ENCODE measurements at regions not wholly inside any gene's neighbourhood (a gene's known extent, or its start where the extent isn't known, plus 50 kb on each side); places are given as distances from the start of the nearest gene placed in this dataset.
"Not testable (repeated sequence)": the region's sequence is repeated elsewhere in the genome, so short reads cannot be mapped to it uniquely, and the experiment has no call there.

GRCh38 chr6:145532361-145532760 is 203.0 kb downstream of the EPM2A start:
- DNase-seq (ENCODE audit: low read depth in 2 of 2), result no peak

DNA sequence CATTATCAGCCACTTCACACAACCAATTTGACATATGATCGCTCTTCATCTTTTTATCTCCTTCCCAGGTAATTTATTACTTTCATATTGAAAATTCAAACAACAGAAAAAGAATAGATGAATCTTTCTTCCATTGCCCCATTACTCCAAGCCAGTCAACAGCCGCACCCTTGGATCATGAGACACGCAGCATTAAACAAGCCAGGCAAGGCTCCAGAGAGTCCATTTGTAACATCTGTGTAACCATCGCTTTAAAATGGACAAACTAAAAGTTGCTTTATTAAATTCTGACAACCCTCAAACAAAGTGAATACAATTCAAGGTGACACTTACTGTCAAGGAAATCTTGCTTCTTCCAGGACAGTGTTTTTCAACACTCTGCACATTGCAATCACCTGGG is 200.3 kb downstream of the EPM2A start:
- DNase-seq (ENCODE audit: low read depth in 2 of 2), result no peak

GRCh38 chr6:145538989-145539388 is 196.3 kb downstream of the EPM2A start:
- no peak for DNase-seq (ENCODE audit: low read depth in 2 of 2)

DNA sequence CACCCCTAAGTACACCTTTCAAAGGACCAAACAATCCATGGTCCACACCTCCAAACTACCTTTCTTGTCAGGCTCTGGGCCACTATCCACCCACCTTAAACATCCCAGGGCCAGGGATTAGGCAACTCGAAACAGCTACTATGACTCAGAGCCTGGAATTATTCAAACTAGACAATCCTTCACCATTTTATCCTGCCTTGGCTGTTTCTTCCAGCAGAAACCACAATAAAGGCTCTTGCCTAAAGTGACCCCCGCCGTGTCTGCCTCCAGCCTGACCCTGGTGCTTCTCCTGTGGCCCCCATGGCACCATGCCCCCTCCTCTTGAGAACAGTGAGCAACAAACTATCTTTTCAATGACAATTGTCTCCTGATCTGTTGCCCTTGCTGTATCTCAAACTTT is 195.5 kb downstream of the EPM2A start:
- DNase-seq (ENCODE audit: low read depth in 2 of 2), result no peak

DNA sequence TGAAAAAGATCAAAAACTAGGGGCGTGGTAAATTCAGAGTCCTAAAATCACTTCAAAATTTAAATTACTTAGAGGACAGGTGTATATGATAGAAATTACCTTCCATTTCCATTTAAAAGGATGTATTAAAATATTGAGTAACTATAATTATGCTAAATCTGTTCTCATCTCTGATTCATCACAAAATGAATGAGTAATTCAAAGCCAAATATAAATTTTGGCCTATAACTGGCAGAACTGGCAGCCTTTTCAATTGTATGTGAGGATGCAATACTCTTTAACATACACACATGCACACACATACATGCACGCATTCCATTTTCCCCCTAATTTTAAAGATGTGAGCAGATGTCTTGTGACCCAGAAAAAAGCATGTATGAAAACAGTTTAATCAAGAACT is 194.6 kb downstream of the EPM2A start:
- no peak for DNase-seq (ENCODE audit: low read depth in 2 of 2)

DNA sequence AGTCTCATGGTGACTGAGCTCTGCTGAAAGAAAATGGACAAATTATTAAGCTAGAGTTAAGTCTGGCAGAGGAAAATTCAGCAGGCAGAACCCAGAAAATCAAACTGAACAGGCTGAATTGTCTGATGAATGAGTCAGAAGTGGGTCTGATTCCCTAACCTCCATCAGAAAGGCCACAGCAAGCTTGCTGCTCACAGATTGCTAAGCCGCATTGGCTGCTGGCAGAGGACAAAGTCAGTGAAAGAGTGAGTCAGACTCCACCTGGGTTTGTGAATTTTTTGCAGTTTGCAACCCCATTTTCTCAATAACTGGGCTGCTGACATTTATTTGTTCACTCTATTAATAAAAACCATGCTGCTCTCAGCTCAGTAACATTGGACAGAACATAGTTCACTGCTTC is 191.3 kb downstream of the EPM2A start:
- DNase-seq (ENCODE audit: low read depth in 2 of 2), result no peak

DNA sequence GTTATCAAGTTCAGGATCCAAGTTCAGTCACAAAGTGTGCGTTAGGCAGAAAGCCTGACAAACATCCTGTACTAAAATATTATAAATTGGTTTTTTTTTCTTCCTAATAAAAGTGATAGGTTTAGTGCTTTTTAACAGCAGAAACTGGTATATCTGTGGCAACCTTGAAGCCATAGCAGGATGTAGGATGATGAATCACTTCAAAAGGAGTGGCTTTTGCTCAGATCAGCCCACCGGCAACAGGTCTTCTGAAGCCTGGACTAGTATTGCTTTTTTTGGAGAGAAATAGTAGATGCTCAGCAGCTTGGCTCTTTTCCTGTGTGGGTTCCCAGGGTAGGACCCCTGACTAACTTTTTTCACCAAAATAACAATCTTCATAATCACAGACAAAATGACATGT is 190.8 kb downstream of the EPM2A start:
- DNase-seq (ENCODE audit: low read depth in 2 of 2), result no peak

- DNase-seq (ENCODE audit: low read depth in 2 of 2), result no peak
Measured at GRCh38 chr6:145546265-145546664, 189.1 kb downstream of the EPM2A start.

DNA sequence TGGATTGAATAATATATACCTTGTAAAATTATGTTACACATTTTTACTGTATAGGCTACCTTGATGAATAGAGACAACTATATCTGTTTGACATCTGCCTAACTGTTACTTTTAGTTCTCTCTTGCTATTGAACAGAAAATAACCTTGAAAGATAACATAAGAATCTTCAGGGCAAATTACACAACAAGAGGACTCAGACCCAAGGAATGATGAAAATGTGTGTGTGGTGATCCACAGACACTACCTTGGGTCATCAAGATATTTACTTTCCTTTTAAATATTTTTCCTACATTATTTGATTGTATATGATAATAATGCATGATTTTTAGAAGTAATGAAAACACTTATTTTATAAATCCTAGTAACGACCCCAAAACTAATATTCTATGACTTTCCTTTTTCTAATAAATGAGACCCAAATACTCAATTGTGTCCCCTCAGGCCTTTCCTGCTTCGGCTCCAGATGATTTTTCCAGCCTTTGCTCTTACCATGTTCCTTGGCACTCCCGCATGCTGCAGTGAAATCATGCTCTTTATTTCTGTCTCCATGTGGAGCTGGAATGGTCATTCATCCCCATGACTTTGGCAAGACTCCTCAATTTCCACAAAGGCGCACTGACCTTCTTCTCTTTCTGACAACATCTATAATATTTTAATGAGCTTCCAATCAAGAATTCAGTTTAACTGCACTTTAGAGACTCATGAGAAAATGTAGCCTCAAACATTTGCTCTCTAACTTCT is 187.6 kb downstream of the EPM2A start:
- DNase-seq (ENCODE audit: low read depth in 2 of 2), result no peak

DNA sequence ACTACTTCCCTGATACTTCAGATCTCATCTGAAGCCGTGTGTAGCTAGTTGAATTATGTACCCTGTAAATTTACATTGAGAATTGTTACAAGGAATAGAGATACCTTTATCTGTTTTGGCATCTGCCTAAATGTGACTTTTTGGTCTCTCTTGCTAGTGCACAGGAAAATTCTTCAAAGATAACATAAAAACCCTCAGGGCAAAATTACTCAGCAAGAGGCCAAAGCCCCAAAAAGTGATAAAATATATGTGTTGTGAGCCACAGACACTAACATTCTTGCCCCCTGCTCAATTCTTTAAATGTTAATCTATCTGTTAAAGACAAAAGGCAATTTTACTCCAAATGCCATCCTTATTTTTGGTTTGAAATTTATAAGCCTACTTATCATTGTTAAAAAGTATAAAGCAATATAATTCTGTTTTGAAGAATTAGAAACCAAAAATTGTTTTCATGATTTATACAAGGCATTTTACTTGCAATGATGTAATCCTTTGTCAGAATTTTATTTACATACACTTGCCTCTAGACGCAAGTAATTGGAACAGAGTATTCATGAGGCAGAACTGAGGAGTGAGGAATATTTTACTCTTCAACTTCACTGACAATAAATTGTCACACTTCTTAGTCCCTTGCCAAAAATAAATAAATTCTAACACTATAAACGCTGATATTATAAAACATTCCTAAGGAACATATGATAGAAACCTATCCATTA is 186.2 kb downstream of the EPM2A start:
- DNase-seq (ENCODE audit: low read depth in 2 of 2), result no peak

- DNase-seq (ENCODE audit: low read depth in 2 of 2), result no peak
Measured at GRCh38 chr6:145551164-145551563, 184.2 kb downstream of the EPM2A start.

GRCh38 chr6:145555084-145555483 is 180.2 kb downstream of the EPM2A start:
- DNase-seq (ENCODE audit: low read depth in 2 of 2), result no peak

- DNase-seq (ENCODE audit: low read depth in 2 of 2), result no peak
Measured at GRCh38 chr6:145557474-145557873, 177.8 kb downstream of the EPM2A start.

GRCh38 chr6:145559836-145560235 is 175.5 kb downstream of the EPM2A start:
- DNase-seq (ENCODE audit: low read depth in 2 of 2), result no peak

GRCh38 chr6:145561095-145562072 is 173.9 kb downstream of the EPM2A start:
- DNase-seq (ENCODE audit: low read depth in 2 of 2), result no peak

DNA sequence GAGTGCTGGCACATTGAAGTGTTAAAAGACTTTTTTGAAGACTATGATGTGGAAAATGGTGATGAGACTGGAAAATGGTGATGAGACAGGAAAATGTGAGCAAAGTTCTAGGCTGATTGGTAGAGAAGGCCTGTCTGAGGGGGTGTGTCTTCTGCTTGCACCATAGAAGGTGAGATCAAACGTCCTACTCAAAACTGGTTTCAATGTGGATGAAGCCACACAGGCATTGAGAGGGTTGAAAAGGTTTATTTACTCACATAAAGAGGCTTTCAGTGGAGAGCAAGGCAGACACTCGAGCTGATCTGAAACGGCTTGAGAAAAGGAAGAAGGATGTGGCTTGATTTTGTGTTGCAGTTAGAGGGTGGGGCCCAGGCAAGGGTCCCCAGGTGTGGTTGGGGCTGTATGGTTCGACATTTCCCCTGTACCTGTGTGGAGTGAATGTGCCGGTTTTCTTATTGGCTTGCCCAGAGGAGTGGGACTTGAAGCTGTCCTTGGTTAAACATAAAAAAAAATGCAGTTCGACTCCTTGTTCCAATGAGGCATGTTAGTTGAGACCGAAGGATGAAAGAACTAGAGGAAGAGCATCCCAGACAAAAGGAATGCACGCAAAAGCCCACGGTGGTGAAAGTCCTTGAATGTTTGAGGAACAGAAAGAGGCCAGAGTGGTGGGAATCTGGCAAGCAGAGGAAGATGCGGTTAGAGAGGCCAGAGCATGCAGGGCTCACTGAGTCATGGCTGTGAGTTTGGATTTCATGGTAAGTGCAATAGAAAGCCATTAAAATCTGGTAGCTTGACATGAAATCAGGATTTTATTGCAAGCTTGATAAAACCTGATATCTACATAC is 172.3 kb downstream of the EPM2A start:
- no peak for DNase-seq (ENCODE audit: low read depth in 2 of 2)

GRCh38 chr6:145564553-145564952 is 170.8 kb downstream of the EPM2A start:
- no peak for DNase-seq (ENCODE audit: low read depth in 2 of 2)

- DNase-seq (ENCODE audit: low read depth in 2 of 2), result no peak
Measured at GRCh38 chr6:145567684-145568252, 167.6 kb downstream of the EPM2A start.

- DNase-seq (ENCODE audit: low read depth in 2 of 2), result no peak
Measured at GRCh38 chr6:145569140-145569539, 166.2 kb downstream of the EPM2A start.

- DNase-seq (ENCODE audit: low read depth in 2 of 2), result not testable (repeated sequence)
Measured at GRCh38 chr6:145570336-145570735, 165.0 kb downstream of the EPM2A start.

GRCh38 chr6:145574269-145574668 is 161.1 kb downstream of the EPM2A start:
- DNase-seq (ENCODE audit: low read depth in 2 of 2), result not testable (repeated sequence)

Measured in stimulated activated CD4-positive, alpha-beta T cell treated with anti-CD3 and anti-CD28 coated beads, Interleukin-12 subunit alpha, Interleukin-12 subunit beta, amount 100 ng/mL, for 24 hours (primary cell).